Stimulated activated naive B cell treated with anti-CD40 and anti-IgM and Interleukin-4, amounts not matched to agents 10 μg/mL and 1 μg/mL and 100 μg/mL, for 72 hours (primary cell): ENCODE measurements at regions not wholly inside any gene's neighbourhood (a gene's known extent, or its start where the extent isn't known, plus 50 kb on each side); places are given as distances from the start of the nearest gene placed in this dataset.
"Not testable (repeated sequence)": the region's sequence is repeated elsewhere in the genome, so short reads cannot be mapped to it uniquely, and the experiment has no call there.

Experiments used
- ATAC-seq, 2 donors: fragments of 150-1000 bp; cut with Tn5 transposase; replicated peaks; 2 replicates each; pipeline ENCODE4 v1.10.0; 2021; ENCODE audit warnings: moderate library complexity in 1 of 2
- DNase-seq: peaks from one replicate; pipeline ENCODE4 v3.0.0; 2021
- H3K27ac Mint-ChIP-seq: one replicate; pipeline ENCODE4 v1.8.0; 2022; ENCODE audit warnings: mild to moderate bottlenecking, mixed read lengths
- H3K27me3 Mint-ChIP-seq, 2 donors: one replicate each; pipeline ENCODE4 v1.8.0; 2022; ENCODE audit warnings: mixed read lengths in 2 of 2
- H3K36me3 Mint-ChIP-seq, 2 donors: one replicate each; pipeline ENCODE4 v1.8.0; 2022; ENCODE audit warnings: mixed read lengths in 2 of 2, mild to moderate bottlenecking in 1 of 2
- H3K4me1 Mint-ChIP-seq, 2 donors: one replicate each; pipeline ENCODE4 v1.8.0; 2022; ENCODE audit warnings: mixed read lengths in 2 of 2, mild to moderate bottlenecking in 1 of 2
- H3K4me3 Mint-ChIP-seq, 2 donors: one replicate each; pipeline ENCODE4 v1.8.0; 2022; ENCODE audit warnings: mild to moderate bottlenecking in 2 of 2, mixed read lengths in 2 of 2, moderate library complexity in 1 of 2
- H3K9me3 Mint-ChIP-seq, 2 donors: one replicate each; pipeline ENCODE4 v1.8.0; 2022; ENCODE audit warnings: mixed read lengths in 2 of 2, mild to moderate bottlenecking in 1 of 2

DNA sequence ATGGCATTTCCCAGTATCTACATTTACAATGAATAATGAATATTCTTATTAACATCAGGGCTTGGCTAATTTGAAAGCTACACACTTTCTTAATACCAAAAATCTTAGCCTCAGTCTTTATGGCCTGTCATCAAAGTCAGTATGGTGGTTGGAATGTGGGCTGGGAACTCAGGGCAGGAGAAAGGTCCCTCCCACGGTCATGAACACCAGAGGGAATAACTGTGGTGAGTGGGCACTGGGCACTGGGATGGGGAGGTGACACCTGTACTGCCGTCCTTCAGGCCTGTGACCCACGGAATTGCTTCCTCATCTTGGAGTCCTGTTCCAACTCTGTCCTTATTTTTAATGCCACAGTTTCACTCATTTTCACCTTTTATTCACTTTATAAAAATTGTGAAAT is 276.9 kb upstream of the PLPP4 start:
- H3K9me3 Mint-ChIP-seq, result no peaks in the 10 kb centered on the region
- H3K4me3 Mint-ChIP-seq, result no peak overlapping the region
- no peaks in the 10 kb centered on the region for H3K36me3 Mint-ChIP-seq
- no peaks in the 10 kb centered on the region for H3K4me1 Mint-ChIP-seq
- peaks cover 6 to 8% of the 10 kb centered on the region in 2 donors for H3K27me3 Mint-ChIP-seq
- H3K27ac Mint-ChIP-seq, result no peak overlapping the region
- no peak for ATAC-seq
- no peak for DNase-seq

DNA sequence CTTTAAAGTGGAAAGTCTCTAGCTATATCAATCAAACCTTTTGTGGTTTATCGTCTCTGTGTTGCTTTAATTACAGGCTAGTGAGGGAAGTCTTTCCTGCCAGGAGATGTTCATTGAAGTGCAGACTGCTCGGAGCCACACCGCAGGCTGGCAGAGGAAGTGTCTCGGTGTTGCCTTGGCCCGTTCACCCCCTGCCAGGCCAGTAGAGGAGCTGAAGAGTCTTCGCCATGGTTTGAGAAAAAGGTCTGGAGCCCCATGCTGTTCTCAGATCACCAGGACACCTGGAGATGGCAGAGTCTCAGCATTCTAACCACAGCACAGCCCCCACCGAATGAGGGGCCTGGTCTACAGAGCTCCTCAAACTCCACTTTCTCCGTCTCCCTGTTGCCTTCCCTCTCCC is 275.9 kb upstream of the PLPP4 start:
- DNase-seq, result no peak
- Mint-ChIP-seq H3K4me3 (no peak overlapping the region), H3K9me3 (peaks cover 0 to 2% of the 10 kb centered on the region in 2 donors), H3K27ac (no peak overlapping the region), H3K27me3 (peaks cover 6 to 11% of the 10 kb centered on the region in 2 donors), H3K4me1 (no peaks in the 10 kb centered on the region), H3K36me3 (no peaks in the 10 kb centered on the region)
- no peak for ATAC-seq

DNA sequence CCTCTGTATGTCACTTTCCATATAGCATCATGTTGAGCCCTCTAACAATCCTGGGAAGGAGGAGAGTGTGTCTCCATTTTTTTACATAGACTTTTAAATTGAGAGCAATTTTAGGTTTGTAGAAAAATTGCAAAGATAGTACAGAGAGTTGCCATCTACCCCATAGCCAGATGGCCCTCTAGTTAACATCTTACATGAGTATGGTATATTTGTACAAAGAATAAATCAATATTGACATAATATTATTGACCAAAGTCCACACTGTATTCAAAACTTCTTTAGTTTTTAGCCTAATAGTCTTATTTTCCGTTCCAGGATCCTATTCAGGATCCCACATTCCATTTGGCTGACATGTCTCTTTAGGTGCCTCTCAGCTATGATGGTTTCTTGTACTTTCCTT is 274.6 kb upstream of the PLPP4 start:
- Mint-ChIP-seq H3K36me3 (no peaks in the 10 kb centered on the region), H3K4me3 (no peak overlapping the region), H3K27ac (no peak overlapping the region), H3K9me3 (peaks cover 6 to 7% of the 10 kb centered on the region in 2 donors), H3K4me1 (no peaks in the 10 kb centered on the region), H3K27me3 (peaks cover 0 to 11% of the 10 kb centered on the region in 2 donors)
- DNase-seq (no peak), ATAC-seq (no peak)

DNA sequence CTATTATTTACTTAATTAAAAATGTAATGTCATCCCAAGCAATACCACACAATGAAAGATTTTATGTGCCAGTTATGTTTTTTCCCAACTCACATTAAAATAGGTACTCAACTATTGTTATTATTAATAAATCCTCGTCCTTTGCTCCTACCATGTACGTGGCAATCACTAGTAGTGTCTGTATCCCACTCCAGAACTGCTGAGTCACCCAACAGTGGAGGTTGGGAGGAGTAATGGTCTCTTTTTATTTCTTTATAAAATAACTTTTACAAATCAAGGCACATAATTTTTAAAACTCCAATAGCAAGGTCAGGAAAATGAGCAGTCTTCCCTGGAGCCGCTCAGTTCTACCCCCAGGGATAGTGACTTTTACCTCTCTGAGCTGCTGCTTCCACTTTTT is 273.5 kb upstream of the PLPP4 start:
- peaks cover 0 to 4% of the 10 kb centered on the region in 2 donors for H3K27me3 Mint-ChIP-seq
- no peaks in the 10 kb centered on the region for H3K4me1 Mint-ChIP-seq
- no peaks in the 10 kb centered on the region for H3K36me3 Mint-ChIP-seq
- no peak overlapping the region for H3K27ac Mint-ChIP-seq
- ATAC-seq, result no peak
- no peak overlapping the region for H3K4me3 Mint-ChIP-seq
- no peak for DNase-seq
- peaks cover 6 to 7% of the 10 kb centered on the region in 2 donors for H3K9me3 Mint-ChIP-seq

DNA sequence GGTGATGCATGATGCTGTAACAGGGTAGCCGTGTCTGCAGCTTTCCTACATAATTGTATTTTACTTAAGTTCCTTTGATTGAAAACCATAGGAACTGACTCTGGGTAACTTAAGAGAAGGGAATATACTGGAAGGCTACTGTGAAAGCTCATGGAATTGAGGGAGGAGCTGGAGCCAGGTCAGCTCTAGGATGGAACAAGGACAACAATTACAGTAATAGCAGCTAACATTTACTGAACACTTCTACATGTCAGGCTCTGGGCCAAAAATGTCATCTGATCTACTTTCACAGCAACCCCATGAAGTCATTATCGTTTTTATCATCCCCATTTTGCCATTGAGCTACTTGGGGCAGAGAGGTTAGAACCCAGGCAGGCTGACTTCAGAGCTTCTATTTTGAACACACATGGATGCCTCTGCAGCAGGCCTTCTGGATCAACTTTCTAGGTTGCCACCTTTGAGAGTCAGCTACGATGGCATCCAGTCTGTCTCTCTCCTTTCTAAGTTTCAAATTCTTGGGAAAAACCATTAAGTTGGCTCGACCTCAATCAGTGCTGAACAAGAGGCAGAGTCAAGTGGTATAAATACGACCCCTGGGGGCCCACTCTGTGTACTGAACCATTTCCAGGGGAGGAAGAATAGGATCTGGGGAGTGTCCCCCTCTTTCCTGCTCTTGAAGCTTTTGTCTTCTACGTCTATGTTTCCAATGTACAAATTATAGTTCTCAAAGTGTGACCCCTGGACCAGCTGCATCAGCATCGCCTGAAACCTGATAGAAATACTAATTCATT is 272.3 kb upstream of the PLPP4 start:
- no peak overlapping the region for H3K4me3 Mint-ChIP-seq
- peaks cover 6 to 7% of the 10 kb centered on the region in 2 donors for H3K9me3 Mint-ChIP-seq
- H3K27ac Mint-ChIP-seq, result no peak overlapping the region
- H3K36me3 Mint-ChIP-seq, result no peaks in the 10 kb centered on the region
- ATAC-seq (no peak), DNase-seq (no peak)
- H3K27me3 Mint-ChIP-seq, result peaks cover 0 to 3% of the 10 kb centered on the region in 2 donors
- no peaks in the 10 kb centered on the region for H3K4me1 Mint-ChIP-seq

DNA sequence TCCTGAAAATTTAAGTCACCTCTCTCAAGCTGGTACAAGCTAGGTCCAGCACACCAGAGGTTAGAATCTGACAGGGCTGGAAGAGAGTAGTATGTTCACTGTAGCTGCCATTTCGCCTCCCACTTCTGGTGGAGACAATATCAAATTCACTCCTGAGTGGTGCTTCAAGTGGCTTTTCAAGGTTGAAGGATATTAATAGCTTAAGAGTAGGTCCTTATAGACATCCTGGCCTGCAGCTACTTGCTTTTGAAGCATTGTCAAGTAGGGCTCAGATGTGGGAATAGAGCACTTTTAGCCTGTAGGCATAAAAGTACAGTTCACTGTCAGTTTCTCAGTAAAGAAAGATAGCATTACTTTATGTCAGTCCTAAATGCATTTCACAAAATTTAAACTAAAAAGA is 270.5 kb upstream of the PLPP4 start:
- DNase-seq (no peak), ATAC-seq (no peak)
- H3K4me1 Mint-ChIP-seq, result no peaks in the 10 kb centered on the region
- H3K9me3 Mint-ChIP-seq, result peaks cover 6 to 9% of the 10 kb centered on the region in 2 donors
- H3K27ac Mint-ChIP-seq, result no peak overlapping the region
- peaks cover 3 to 6% of the 10 kb centered on the region in 2 donors for H3K27me3 Mint-ChIP-seq
- H3K4me3 Mint-ChIP-seq, result no peak overlapping the region
- H3K36me3 Mint-ChIP-seq, result no peaks in the 10 kb centered on the region

DNA sequence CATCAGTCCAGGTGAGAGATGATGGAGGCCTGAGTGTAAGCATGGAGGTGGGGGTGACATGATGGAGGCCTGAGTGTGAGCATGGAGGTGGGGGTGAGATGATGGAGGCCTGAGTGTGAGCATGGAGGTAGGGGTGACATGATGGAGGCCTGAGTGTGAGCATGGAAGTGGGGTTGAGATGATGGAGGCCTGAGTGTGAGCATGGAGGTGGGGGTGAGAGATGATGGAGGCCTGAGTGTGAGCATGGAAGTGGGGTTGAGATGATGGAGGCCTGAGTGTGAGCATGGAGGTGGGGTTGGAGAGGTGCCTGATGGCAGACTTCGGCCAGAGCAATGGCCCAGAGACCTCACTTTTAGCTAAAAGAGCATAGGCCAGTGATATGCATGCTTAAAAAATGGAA is 269.9 kb upstream of the PLPP4 start:
- not testable (repeated sequence) for H3K4me1 Mint-ChIP-seq, H3K27ac Mint-ChIP-seq, H3K9me3 Mint-ChIP-seq, H3K36me3 Mint-ChIP-seq, H3K4me3 Mint-ChIP-seq, H3K27me3 Mint-ChIP-seq, ATAC-seq, DNase-seq

DNA sequence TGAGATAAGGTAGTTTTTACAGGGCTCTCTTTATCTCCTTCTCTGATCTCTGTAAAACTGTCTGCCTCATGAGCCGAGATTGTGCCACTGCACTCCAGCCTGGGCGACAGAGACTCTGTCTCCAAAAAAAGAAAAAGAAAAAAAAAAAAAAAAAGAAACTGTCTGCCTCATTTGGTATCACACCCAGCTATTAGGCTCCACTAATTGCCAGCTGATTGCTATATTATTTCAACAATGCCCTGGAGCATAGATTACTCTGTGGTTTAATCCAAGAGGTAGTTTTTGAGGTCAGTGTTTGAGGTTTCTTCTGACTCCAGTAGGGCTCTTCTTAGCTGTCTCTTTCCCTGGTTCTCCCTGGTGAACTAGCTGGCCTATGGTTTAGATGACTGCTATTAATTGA is 268.1 kb upstream of the PLPP4 start:
- DNase-seq, result no peak
- Mint-ChIP-seq H3K27ac (no peak overlapping the region), H3K9me3 (peaks cover 6 to 9% of the 10 kb centered on the region in 2 donors), H3K36me3 (no peaks in the 10 kb centered on the region), H3K27me3 (peaks cover 3 to 6% of the 10 kb centered on the region in 2 donors), H3K4me3 (no peak overlapping the region), H3K4me1 (no peaks in the 10 kb centered on the region)
- ATAC-seq, result no peak

DNA sequence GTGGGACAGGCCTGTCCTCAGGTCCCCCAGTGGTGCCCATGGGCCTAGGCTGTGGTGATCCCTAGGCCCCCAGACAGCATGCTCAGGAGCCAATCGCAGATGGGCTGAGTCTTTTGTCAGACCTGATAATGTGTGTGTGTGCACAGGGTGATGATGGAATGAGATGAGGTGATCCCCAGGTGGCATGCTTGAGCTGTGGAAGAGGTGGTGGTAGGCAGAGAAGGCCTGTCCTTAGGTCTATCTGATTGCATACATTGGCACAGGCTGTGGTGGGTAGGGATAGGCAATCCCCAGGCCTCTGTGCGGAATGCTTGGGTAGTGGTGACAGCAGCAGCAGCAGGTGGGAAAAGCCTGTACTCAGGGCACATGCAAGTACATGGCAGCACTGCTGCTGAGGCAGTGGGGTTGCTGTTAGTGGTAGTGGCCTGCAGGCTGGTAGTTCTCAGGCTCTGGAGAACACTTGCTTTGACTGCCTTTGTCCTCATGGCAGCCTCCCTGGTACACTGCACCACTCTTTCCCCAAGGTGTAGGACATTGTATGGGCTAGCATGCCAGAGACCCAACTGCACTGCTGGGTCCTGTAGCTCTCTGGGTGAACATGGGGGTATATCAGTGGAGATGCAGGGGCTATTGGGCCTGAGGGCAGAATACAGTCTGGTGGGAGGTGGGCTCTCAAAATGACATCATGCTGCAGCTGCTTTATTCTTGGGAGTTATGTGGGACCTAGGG is 260.9 kb upstream of the PLPP4 start:
- H3K27ac Mint-ChIP-seq, result no peak overlapping the region
- H3K9me3 Mint-ChIP-seq, result peaks cover 0 to 5% of the 10 kb centered on the region in 2 donors
- no peak overlapping the region for H3K4me3 Mint-ChIP-seq
- H3K4me1 Mint-ChIP-seq, result no peaks in the 10 kb centered on the region
- no peak for ATAC-seq
- no peaks in the 10 kb centered on the region for H3K27me3 Mint-ChIP-seq
- H3K36me3 Mint-ChIP-seq, result no peaks in the 10 kb centered on the region
- no peak for DNase-seq

DNA sequence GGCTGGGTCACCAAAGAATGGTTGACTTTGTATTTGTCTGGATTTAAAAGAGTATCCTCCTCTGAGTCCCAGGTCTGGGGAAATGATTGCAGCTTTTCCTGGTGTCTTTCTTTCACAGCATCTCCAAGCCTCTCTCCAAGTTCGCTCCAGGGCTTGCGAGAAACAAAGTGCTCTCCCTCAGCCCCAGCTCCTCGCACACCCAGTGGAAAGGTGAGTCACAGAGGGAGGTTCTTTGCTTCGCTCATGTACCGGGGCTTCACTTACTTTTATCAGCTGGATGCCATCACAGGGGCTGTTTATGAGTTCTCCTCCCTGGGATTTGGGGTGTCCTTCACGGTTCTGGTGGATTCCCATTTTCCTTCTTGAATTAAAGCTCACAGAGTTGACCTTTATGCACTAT is 252.2 kb upstream of the PLPP4 start:
- ATAC-seq (no peak), DNase-seq (no peak)
- Mint-ChIP-seq H3K27me3 (peaks cover 0 to 20% of the 10 kb centered on the region in 2 donors), H3K4me3 (no peak overlapping the region), H3K36me3 (no peaks in the 10 kb centered on the region), H3K27ac (no peak overlapping the region), H3K9me3 (peaks cover 0 to 2% of the 10 kb centered on the region in 2 donors), H3K4me1 (no peaks in the 10 kb centered on the region)

DNA sequence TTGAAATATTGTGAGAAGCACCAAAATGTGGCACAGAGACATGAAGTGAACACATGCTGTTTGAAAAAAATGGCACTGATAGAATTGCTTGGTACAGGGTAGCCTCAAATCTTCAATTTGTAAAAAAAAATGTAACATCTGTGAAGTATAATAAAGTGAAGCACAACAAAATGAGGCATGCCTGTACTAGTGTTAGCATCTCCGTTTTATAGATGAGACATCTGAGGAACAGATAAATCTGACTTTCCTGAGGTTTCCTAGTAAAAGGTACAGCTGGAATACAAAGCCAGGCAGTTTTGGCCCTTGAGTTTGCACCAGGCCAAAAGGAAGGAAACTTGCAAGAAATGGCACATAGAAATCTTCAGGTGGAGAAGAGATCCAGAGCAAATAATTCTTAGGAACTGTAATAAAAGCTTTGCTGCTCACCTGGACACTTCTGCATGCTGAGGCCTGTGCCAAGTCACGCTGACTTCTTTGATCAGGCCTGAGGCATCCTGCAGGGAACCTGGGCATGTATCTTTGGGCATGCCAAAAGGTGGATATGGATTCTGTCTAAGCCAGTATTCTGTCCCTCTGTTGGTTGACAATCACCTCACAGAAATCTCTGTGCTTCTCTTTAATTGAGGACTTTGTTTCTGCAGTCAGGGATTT is 251.5 kb upstream of the PLPP4 start:
- Mint-ChIP-seq H3K27me3 (peaks cover 0 to 20% of the 10 kb centered on the region in 2 donors), H3K9me3 (no peaks in the 10 kb centered on the region), H3K4me3 (no peak overlapping the region), H3K27ac (no peak overlapping the region), H3K4me1 (no peaks in the 10 kb centered on the region), H3K36me3 (no peaks in the 10 kb centered on the region)
- DNase-seq (no peak), ATAC-seq (no peak)

DNA sequence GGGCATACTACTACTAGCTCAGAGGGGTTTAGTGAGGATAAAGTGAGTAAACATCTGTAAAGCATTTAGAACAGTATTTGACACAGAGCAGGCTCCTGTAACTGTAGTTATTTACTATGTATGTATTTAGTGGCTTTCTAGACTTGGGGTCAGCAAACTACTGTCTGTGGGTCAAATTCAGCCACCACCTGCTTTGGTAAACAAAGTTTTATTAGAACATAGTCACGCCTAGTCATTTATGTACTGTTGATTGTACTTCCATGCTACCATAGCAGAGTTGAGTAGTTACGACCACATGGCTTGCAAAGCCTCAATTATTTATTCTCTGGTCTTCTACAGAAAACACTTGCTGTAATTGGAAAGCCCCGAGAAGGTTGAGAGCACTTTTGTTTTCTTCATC is 248.5 kb upstream of the PLPP4 start:
- no peak for DNase-seq
- Mint-ChIP-seq H3K9me3 (peaks cover 0 to 3% of the 10 kb centered on the region in 2 donors), H3K4me3 (no peak overlapping the region), H3K4me1 (no peaks in the 10 kb centered on the region), H3K27ac (no peak overlapping the region), H3K27me3 (peaks cover 0 to 5% of the 10 kb centered on the region in 2 donors), H3K36me3 (no peaks in the 10 kb centered on the region)
- no peak for ATAC-seq

DNA sequence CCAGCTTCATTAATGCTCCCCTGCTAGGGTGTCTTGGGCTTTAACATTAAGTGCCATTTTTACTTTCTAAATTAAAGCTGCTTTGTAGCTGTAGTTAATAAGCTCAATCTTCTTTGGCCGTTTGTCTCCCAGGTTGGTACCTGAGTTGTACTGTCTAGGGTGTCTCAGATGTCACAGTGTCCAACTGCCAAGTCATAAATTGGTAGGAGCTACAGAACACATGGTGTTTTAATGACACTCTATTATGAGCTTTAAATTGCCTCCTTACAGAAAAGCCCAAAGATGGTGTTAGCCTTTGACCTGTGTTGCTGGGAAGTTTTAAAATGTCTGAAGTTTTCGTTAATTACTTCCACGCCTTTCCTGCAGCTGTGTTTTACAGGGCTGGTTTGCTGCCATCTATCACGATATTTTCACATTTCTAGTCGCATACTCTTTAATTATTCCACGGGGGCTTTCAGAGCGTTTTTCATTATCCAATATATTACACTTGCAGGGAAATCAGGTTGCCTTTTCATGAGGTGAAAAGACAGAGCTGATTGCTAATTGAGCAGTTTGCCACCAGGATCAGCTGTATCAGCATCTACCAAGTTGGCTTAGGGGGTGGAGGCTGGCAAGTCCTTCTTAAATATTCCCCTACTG is 247.8 kb upstream of the PLPP4 start:
- Mint-ChIP-seq H3K27me3 (no peaks in the 10 kb centered on the region), H3K4me1 (no peaks in the 10 kb centered on the region), H3K9me3 (peaks cover 0 to 3% of the 10 kb centered on the region in 2 donors), H3K36me3 (no peaks in the 10 kb centered on the region), H3K4me3 (no peak overlapping the region), H3K27ac (no peak overlapping the region)
- ATAC-seq (no peak), DNase-seq (no peak)

DNA sequence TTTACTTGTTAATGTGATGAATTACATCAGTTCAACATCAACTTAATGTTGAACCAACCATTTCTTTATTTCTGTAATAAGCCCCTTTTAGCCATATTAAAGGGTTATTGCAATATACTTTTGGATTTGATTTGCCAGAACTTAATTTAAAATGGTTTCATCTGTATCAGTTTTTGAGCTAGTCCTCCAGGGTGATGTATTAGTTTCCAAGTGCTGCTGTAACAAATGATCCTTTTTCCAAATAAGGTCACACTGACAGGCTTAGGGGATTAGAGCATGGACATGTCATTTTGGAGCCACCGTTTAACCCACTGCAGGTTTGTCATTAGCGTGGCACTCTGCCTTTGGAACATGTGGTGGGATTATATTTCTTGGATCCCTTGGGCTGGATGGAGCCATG is 244.8 kb upstream of the PLPP4 start:
- no peaks in the 10 kb centered on the region for H3K36me3 Mint-ChIP-seq
- H3K27me3 Mint-ChIP-seq, result no peaks in the 10 kb centered on the region
- DNase-seq, result no peak
- H3K4me1 Mint-ChIP-seq, result no peaks in the 10 kb centered on the region
- H3K9me3 Mint-ChIP-seq, result peaks cover 0 to 4% of the 10 kb centered on the region in 2 donors
- no peak overlapping the region for H3K27ac Mint-ChIP-seq
- ATAC-seq, result no peak
- no peak overlapping the region for H3K4me3 Mint-ChIP-seq
